ENCODE measurements at regions not wholly inside any gene's neighbourhood (a gene's known extent, or its start where the extent isn't known, plus 50 kb on each side); places are given as distances from the start of the nearest gene placed in this dataset.

DNA sequence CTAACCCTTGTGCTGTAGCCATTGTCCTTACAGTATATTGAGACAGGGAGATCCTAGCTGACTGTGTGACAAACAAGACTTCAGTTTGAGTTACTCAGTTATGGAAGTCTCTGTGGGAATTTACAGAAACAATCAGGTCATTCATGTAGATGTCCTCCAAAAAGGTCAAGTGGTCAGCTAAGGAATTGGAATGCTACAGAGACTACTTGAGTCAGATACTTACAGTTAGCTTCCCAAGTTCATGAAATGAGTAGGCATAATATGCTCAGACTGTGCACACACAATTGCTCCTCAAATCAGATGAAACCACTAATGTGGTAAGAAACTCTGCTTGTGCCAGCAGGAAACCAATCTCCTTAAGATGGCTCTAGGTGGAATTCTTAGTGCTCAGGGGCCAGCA, 985.7 kb downstream of the NSUN3 start:
- Histone ChIP-seq H3K27me3 (no peaks in the 10 kb centered on the region), H3K9me3 (no peaks in the 10 kb centered on the region), H3K27ac (no peak overlapping the region), H3K4me3 (replicated peaks in 1 of 3) (no peak overlapping the region), H3K36me3 (no peaks in the 10 kb centered on the region), H3K4me1 (peaks cover 0 to 11% of the 10 kb centered on the region in 2 donors)
- peak; percentile 3 to 17 for DNase-seq
- intact Hi-C loops (cut with DNase I), result no loop called here
- TF ChIP-seq POLR2A (IDR thresholded peaks at IDR 0.05), result no peak
- TF ChIP-seq CTCF (IDR thresholded peaks at IDR 0.05), result no peak

- intact Hi-C loops (cut with DNase I), result no loop called here
- no peak for TF ChIP-seq POLR2A (IDR thresholded peaks at IDR 0.05)
- TF ChIP-seq CTCF (IDR thresholded peaks at IDR 0.05), result no peak
- Histone ChIP-seq H3K36me3 (no peaks in the 10 kb centered on the region), H3K4me1 (peaks cover 0 to 11% of the 10 kb centered on the region in 2 donors), H3K27me3 (no peaks in the 10 kb centered on the region), H3K4me3 (replicated peaks in 1 of 3) (no peak overlapping the region), H3K27ac (no peak overlapping the region), H3K9me3 (no peaks in the 10 kb centered on the region)
- WGBS, 2 donors, result 54 to 64% methylated on average over 1 of the region's 1 CpG
- DNase-seq, result no peak
Measured at GRCh38 chr3:95049841-95050240, 987.0 kb downstream of the NSUN3 start.

GRCh38 chr3:95055288-95055687, 992.4 kb downstream of the NSUN3 start:
- DNase-seq, result no peak
- Histone ChIP-seq H3K27me3 (no peaks in the 10 kb centered on the region), H3K36me3 (no peaks in the 10 kb centered on the region), H3K27ac (no peak overlapping the region), H3K9me3 (no peaks in the 10 kb centered on the region), H3K4me1 (no peaks in the 10 kb centered on the region), H3K4me3 (replicated peaks in 1 of 3) (no peak overlapping the region)
- TF ChIP-seq CTCF (IDR thresholded peaks at IDR 0.05) (no peak), POLR2A (IDR thresholded peaks at IDR 0.05) (no peak)
- intact Hi-C loops (cut with DNase I), result no loop called here
- WGBS, 2 donors, result 92 to 96% methylated on average over 2 of the region's 2 CpGs

DNA sequence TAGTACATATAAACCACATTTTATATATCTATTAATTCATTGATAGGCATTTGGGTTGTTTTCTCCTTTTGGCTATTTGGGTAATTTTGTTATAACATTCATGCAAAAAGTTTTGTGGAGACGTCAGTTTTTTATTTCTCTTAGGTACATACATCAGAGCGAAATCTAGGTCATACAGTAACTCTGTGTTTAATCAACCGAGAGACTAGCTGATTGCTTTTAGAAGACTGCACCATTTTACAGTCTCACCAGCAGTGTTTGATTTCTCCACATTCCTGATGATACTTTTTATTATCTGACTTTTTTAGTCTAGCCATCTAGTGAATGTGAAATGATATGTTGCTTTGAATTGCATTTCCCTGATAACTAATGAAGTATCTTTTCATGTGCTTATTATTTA, 1019.3 kb downstream of the NSUN3 start:
- no peak overlapping the region for H3K4me3 ChIP-seq (replicated peaks in 1 of 3)
- DNase-seq, result no peak
- no peak overlapping the region for H3K27ac ChIP-seq
- no peaks in the 10 kb centered on the region for H3K9me3 ChIP-seq
- 74 to 78% methylated on average over 3 of the region's 3 CpGs for WGBS, 2 donors
- H3K4me1 ChIP-seq, result no peaks in the 10 kb centered on the region
- TF ChIP-seq POLR2A (IDR thresholded peaks at IDR 0.05) (no peak), CTCF (IDR thresholded peaks at IDR 0.05) (no peak)
- H3K27me3 ChIP-seq, result no peaks in the 10 kb centered on the region
- no peaks in the 10 kb centered on the region for H3K36me3 ChIP-seq
- intact Hi-C loops (cut with DNase I), result no loop called here

- Histone ChIP-seq H3K9me3 (no peaks in the 10 kb centered on the region), H3K27ac (no peak overlapping the region), H3K36me3 (no peaks in the 10 kb centered on the region), H3K27me3 (no peaks in the 10 kb centered on the region), H3K4me3 (replicated peaks in 1 of 3) (no peak overlapping the region), H3K4me1 (no peaks in the 10 kb centered on the region)
- no peak for TF ChIP-seq POLR2A (IDR thresholded peaks at IDR 0.05)
- no peak for TF ChIP-seq CTCF (IDR thresholded peaks at IDR 0.05)
- intact Hi-C loops (cut with DNase I), result no loop called here
- no peak for DNase-seq
Measured at GRCh38 chr3:95084738-95085137, 1021.9 kb downstream of the NSUN3 start.
